ENCODE measurements at regions not wholly inside any gene's neighbourhood (a gene's known extent, or its start where the extent isn't known, plus 50 kb on each side); places are given as distances from the start of the nearest gene placed in this dataset.
"Not testable (repeated sequence)": the region's sequence is repeated elsewhere in the genome, so short reads cannot be mapped to it uniquely, and the experiment has no call there.

DNA sequence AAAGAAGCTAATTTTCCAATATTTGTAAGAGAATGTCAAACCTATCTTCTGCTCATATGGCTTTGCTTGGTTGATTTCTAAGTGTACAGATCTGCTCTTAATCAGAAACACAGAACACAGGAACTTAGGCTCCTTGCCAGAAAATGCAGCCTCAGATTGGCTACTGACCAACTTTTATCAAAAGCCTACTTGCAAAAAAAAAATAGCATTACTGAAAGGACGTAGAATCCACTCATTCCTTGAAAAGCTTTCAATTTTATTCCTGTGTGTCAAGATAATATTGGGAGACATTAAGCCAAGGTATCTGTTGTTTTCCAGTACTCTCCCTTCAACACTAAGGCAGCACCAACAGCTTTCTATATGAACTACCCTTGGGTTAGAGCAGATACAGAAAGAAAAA is 127.6 kb upstream of the INTU start:
- peak; percentile 79 for DNase-seq

DNA sequence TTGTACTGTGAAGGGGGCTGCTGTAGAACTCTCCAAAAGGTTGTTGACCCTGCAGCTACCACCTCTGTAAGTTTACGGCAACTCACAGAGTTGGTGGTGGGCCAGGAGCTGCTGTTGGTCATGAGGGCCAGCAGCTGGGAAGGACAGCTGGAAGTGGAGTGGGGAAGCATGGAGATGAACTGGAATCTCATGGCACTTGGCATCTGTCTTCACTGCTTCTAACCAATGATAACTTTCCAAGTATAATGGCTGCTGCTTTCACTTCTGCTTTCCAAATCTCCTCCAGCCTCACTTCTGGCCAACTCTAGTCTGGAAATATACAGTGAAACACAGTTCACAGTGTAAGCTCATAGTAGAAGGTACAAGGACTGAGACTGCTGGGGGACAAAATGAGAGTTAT is 126.5 kb upstream of the INTU start:
- no peak for DNase-seq

DNA sequence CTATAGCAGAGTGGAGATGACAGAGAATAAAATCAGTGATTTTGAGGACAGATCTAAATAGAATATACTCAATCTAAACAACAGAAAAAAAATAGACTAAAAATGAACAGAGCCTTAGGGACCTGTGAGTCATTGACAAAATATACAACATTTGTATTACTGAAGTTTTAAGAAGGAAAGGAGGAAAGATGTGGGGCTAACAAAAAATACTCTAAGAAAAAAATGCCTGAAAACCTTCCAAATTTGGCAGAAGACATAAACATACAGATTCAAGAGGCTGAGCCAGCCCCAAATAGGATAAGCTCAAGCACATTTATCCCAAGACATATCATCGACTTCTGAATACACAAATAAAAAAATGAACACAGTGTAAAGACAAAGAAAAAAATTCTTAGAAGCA is 123.6 kb upstream of the INTU start:
- peak; percentile 61 for DNase-seq

DNA sequence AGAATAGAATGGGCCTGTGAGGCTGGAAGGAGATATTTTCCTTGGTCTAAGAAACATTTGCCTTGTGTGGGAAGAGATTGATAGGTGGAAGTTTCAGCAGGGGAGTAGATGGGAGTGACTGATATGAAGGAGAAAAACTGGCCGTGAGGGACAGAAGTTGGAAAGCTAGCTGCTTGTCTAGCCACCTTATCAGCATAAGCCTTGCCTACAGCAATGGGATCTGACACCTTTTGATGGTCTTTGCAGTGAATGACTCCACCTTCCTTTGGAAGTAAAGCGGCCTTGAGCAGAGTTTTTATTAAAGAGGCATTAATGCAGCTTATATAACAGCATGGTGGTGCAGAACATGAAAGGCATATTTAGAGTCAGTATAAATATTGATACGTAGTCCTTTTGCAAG is 120.1 kb upstream of the INTU start:
- DNase-seq = not testable (repeated sequence)

DNA sequence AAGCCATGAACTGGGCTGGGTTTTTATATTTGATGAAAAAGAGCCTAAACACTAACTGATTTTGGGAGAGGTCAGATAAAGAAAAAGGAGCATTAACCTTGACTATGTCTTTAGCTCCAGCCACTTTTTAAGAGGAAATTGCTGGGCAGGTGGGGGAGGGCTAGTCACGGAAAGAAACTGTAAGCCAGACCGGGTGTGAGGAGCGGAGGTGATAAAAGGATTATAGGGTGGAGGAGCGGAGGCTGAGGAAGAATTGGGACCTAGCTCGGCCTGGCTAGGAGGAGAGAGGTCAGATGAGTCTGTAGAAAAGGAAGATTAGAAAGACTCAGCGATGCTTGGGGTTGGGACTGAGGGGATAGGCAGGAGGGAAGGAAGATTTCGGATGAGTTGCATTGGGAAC is 117.5 kb upstream of the INTU start:
- DNase-seq = not testable (repeated sequence)

DNA sequence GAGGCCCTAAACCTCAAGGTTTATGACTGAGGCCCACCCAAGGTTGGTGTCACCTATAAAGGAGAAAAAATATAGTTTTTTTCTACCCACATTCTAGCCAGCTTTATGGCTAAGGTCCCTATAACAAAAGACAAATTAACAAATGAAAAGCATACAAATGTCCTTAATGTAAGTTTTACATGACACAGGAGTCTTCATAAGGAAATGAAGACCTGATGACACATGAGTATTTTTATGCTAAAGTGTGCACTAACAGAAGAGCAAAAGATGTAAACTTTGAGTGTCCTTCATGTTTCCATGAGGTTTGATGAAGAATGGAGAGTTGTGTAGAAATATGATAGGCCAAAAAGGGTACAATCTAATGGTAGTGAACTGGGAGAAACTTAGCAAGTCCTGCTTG is 114.7 kb upstream of the INTU start:
- no peak for DNase-seq

DNA sequence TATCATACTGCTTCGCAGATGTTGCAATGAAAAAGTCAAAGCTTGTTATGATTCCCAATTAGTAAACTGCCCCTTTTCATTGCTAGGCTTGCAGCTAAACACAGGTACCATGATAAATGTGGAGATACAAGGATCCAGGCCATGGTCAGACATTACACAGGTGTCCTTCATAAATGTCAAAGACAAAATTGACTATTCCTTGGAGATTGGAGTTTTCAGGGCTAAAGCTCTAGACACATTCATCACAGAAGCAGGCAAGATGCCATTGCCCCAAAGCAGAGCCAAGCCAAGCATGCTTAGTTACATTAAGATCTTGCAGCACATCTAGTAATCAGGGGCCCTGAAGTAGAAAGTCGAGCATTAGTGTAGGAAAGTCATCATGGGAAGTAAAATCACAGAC is 111.3 kb upstream of the INTU start:
- no peak for DNase-seq

DNA sequence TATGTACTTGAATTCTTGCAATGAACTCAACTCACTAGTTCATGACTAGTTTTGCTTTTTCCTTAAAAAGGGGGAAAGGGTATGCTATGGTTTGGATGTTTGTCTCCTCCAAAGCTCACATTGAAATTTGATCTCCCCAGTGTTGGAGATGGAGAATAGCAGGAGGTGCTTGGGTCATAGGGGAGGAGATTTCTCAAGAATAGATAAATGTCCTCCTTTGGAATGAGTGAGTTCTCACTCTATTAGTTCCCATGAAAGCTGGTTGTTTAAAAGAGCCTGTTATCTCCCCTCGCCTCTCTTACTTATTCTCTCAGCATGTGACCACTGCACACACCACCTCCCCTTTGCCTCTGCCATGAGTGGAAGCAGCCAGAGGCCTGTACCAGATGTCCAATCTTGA is 109.4 kb upstream of the INTU start:
- no peak for DNase-seq

DNA sequence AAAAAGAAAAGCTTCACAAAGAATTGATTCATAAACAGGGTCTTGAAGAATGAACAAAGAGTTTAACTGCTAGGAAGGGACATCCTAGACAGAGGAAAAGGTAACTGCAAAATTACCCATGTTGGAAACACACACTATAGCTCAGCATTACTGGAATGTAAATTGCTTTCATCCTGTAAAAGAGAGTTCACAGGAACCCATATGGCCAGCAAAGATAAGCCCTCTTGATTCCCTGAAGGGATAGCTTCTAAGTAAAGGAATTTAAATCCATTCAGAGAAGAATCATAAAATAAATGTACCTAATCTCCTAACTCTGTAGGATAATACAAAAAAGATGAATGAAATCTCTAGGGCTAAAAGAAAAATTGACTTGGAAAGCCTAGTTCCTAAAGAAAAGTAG is 107.1 kb upstream of the INTU start:
- no peak for DNase-seq

DNA sequence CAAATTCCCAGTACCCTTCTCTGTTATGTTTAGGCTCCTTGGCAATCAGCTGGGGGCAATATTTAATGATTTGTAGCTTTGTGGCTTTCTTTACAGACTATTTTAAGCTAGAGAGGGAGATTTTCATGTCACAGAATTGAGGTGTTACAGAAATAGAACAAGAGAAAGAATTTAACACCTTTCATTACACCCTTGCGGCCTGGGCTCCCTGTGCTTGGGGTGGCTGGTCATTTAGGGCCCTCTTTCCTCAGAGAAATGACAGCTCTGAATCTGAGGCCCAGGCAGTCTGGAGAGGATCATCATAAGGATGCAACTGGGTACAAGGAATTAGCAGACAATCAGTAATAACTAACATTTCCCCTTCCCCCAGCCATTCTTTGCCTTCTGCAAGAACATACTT is 104.5 kb upstream of the INTU start:
- DNase-seq = no peak

DNA sequence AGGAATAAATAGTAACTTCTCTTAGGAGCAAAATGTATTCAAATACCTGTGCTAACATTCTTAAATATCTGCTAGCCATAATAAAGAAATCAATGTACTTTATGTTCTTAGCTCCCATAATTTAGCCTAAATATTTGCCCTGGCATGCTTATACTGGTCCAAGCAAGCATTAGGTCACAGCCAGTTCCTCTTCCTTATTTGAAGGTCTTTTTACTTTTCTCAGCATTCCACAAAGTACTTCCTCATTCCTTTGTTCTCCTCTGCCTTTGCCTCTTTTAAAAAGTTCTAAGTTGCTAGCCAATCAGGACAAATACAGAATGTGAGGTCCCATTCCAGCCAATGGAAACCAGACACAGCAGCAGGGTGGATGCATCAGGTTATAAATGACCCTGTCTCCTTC is 102.9 kb upstream of the INTU start:
- DNase-seq = not testable (repeated sequence)

DNA sequence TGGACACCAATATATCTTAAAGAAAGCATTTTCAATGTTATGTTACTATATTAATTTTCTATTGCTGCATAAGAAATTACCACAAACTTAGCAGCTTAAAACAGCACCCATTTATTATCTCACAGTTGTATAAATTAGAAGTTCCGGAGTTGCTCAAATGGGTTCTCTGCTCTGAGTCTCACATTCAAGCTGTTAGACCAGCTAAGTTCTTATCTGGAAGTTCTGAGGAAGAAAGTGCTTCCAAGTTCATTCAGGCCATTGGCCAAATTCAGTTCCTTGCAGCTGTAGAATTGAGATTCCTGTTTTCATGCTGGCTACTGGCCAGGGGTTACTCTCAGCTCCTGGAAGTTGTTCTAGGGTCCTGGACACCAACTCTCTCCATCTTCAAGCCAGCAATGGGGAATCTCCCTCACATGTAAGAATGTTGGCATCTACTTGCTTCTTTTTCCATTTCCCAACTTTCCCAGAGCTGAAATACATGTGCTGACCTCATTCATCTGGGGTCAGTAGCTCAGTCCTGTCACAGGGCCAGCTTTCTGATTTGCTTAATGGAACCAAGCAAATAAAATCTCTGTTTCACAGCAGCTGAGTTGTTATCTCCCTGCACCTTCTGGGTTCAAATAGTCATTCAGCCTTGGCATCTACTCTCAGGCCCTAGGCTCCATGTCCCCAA is 99.6 kb upstream of the INTU start:
- DNase-seq = no peak

DNA sequence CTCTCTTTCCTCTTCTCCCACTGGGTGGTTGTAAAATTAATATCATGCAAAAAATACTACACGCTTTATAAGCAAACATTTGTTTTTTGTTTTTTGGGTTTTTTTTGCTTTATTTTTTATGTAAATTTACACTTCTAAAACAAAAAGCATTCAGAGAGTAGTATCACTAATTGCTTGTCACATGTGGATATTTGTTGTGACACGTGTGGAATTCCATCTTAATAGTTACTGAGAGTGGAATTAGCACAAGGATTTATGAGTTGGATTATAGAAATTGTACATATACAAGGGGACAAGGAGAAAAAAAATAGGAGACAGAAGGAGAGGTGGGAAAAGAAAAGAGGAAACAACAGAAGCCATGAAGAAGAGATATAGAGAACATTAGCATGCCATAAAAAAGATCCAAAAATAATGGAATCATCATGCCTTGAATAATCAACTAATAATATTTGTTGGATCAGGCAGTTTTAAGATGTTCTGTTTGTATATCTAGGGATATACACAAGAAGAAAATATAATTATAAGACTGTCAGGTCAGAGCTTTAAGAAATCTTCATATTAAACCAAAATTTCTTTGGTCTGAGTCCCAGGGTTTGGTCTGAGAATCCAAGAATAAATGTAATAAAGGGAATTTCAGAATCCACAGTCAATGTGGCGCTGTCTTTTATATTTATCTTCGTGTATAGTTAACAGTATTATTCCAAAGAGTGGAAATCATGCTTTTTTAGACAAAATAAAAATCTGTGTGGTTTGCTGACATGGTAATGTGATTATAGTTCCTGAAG is 98.5 kb upstream of the INTU start:
- DNase-seq = no peak

DNA sequence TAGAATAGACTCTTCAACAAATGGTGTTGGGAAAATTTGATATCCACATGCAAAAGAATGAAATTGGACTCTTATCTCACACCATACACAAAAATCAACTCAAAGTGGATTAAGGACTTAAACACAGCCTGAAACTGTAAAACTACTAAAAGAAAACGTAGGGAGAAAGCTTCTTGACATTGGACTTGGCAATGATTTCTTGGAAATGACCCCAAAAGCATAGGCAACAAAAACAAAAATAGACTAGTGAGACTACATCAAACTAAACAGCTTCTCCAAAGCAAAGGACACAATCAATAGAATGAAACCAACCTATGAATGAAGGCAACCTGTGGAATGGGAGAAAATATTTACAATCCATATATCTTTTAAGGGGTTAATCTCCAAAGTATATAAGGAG is 94.7 kb upstream of the INTU start:
- no peak for DNase-seq

DNA sequence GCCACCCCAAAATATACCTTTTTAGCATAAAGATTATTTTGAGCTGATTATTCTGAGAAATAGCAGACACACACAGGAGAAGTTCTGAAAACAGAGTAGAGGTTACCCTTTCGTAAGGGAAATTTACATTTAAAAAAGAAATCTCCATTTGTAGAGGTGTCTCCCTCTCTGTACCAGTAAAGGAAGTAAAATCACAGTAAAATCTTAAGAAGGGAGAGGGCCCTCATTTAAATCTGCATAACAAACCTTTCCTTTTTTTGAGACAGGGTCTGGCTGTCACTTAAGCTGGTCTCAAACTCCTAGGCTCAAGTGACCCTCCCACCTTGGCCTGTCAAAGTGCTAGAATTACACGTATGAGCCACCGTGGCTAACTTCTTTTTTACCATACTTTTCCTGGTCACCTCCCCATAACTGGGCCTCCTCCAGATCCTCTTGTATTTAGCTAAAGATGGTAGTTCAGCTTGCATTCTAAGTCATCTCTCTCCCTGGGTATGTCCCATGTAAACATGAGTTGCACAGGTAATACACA is 92.2 kb upstream of the INTU start:
- DNase-seq = no peak

DNA sequence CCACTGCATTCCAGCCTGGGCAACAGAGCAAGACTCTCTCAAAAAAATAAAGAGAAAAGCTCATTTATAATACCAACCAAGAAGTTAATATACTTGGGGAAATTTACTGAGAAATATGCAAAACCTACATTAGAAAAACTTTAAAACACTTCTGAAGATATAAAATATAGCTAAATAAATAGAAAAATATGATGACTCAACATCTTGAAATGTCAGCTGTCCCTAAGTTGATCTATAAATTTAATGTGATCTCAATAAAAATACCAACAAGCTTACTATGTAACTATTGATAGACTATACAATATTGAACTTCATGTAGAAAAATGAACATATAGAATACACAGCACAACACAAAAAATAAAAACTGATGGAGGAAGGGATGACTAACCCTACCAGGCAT is 87.5 kb upstream of the INTU start:
- peak; percentile 13 for DNase-seq

DNA sequence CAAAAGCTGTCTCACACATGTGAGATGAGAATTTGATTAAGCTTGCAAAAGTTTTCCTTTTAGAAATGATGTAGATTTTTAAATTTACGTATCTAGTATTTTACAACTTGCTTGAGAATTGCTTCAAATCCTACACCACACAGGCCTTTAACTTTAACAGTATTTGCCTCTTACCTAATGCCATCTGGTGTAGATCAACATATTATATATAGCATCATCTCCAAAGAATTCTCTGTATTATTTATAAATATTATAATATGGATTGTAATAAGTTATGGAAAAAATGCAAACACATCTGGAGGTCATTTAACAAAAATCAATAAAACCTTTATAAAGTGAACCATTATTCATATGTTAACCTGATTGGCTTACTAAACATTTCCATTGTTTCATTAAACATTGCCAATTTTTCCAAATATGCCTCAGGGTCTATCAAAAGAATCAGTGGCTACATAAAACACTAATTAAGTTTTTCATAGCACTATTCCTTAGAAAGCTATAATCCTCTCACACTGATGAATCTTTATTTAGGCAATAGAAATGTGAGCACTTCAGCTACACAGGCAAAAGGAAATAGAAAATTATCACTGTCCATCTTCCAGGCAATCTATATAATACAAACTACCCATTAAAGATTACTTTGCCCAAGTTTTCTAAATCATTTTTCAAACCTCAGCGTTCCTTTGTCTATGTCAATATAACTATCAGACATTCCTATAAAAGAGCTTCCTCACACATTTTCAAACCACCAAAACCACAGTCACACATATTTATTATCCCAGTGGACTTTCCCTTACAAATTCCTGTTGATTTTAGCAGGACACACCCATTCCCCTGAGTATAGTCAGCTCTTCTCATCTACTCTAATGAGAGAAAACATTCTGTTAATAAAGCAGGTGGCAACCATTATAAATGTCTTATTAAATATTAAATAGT is 83.5 kb upstream of the INTU start:
- DNase-seq = peak; percentile 88

DNA sequence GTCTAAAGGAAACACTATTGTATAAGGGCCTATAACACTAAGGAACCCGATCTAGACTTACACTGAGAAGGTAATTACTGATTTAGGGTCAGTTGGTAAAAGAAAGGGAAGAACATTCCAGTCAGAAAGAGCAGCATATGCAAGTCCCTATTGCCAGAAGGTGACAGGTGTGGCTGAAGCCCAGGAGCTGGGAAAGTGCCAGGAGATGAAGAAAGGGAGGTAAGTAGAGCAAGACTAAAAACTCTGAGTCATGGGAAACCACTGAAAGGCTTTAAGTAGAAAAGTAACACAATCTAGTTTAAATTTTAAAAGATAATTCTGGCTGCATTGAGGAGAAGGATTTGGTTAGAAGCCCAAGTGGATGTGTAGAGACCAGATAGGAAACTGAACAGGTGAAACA is 77.7 kb upstream of the INTU start:
- no peak for DNase-seq

DNA sequence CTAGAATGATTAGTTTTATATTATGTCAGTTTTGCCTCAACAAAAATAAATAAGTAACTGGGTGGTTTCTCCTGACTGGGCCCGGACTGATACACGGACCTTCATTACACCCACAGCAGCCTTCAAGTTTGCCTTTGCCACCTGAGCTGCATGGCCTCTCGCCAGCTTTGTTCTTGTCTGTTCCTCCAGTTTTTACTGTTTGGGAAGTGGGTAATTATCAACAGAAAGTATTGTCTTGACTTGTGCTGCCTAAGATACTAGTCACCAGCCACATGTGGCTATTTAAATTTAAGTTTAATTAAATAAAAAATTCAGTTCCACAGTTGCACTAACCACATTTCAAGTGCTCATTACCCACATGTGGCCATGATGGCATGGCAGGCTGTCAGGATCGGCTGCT is 74.7 kb upstream of the INTU start:
- DNase-seq = no peak

DNA sequence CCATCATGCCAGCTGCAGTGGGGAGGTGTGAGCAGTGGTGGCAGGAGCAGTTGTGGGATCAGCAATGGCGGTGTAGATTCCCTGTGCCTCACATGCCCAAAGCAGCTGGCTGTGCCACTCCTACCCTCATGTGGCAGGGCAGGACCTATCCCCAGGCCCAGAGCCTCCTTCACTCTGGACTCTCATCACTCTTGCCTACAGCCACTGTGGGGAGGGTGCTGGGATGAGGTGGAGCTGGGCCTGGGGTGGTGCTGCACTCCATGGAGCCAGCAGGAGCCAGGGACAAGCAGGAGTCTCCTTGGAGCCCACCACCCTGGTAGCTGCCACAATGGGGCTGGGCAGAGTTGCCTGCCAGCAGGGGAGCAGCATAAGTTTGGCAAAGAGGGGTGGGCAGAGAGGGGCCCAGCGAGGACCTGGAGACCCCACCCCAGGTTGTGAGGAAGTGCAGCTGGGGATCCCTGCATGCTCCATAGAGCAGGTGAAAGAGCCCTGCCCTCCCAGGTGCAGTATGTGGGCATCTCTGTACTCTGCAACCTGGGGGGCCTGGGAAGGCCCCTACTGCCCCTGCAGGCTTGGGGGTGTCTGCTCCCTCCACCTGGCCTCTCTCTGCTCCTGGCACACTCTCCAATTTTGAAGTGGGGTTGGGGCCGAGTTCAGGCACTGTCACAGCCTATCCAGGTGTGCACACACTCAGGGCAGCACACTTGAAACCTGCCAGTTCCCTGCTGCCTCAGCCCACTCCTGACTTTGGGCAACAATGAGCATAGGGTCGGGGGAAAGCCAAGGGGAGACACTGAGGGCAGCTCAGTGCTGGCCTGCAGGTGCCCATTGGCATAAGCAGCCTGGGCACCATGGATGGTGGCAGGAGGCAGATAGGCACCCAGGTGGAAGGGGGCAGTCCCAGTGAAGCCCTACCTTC is 74.0 kb upstream of the INTU start:
- DNase-seq = no peak

DNA sequence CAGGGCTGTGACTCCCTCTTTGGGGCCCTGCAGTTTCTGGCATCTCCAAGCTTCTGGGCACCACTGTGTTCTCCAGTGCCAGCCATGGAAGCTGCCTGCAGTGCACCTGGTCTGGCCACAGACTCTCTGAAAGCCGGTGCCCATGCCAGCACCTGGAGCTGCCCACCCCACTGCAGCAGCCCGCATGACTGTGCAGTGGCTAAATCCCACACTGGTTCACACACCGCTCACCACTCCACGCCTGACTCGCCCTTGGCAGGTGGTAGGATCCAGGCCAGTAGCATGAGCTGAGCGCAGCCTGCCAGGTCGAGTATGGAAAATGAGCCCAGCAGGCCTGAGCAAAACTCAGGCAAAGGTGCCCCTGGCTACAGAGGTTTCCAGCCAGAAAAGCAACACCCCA is 72.8 kb upstream of the INTU start:
- no peak for DNase-seq

DNA sequence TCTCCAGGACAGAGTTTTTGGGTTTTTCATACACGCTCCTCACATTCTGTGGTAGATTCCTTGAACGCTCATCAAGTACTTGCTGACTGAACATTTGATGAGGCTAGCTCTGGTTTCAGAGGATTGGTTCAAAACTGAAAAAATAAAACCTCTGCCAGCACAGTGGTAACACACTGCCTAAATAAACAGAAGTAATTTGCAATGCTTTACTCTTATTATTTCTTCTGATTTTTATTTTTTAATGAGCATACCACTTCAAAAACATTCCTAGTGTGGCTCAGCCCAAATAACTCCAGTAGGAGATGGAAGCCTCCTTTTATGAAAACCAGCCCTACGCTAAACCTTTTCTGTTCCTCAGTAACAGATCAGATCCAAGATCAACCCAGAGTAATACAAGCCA is 72.0 kb upstream of the INTU start:
- DNase-seq = no peak

Measured in fibroblast of skin of back (primary cell).